HEK293 (cell line): ENCODE measurements at regions not wholly inside any gene's neighbourhood (a gene's known extent, or its start where the extent isn't known, plus 50 kb on each side); places are given as distances from the start of the nearest gene placed in this dataset.

Source experiments
- ZFP41 ChIP-seq: fragments of 450-650 bp; formaldehyde crosslinking; IDR thresholded peaks from 2 replicates; pipeline ENCODE4 v1.5.1; 2016; ENCODE audit warnings: missing biosample characterization, missing genetic modification characterization, borderline replicate concordance
- ZNF10 ChIP-seq: fragments of 450-650 bp; formaldehyde crosslinking; IDR thresholded peaks from 2 replicates; pipeline ENCODE4 v1.5.1; 2017; ENCODE audit warnings: missing biosample characterization, missing genetic modification characterization
- ZNF112 ChIP-seq: fragments of 450-650 bp; formaldehyde crosslinking; IDR thresholded peaks from 2 replicates; pipeline ENCODE4 v1.5.0; 2017; ENCODE audit warnings: missing biosample characterization, missing genetic modification characterization
- ZNF174 ChIP-seq: fragments of 450-650 bp; formaldehyde crosslinking; IDR thresholded peaks from 2 replicates; pipeline ENCODE4 v1.5.0; 2017; ENCODE audit warnings: missing biosample characterization, mild to moderate bottlenecking, missing genetic modification characterization
- ZNF214 ChIP-seq: fragments of 450-650 bp; formaldehyde crosslinking; IDR thresholded peaks from 2 replicates; pipeline ENCODE4 v1.5.1; 2017; ENCODE audit warnings: missing biosample characterization, mild to moderate bottlenecking, missing genetic modification characterization, borderline replicate concordance
- ZNF223 ChIP-seq: fragments of 450-650 bp; formaldehyde crosslinking; IDR thresholded peaks from 2 replicates; pipeline ENCODE4 v1.5.1; 2016; ENCODE audit warnings: missing biosample characterization, missing genetic modification characterization
- ZNF266 ChIP-seq: fragments of 450-650 bp; formaldehyde crosslinking; IDR thresholded peaks from 2 replicates; pipeline ENCODE4 v1.5.1; 2016; ENCODE audit warnings: missing biosample characterization, missing genetic modification characterization, low read depth
- ZNF747 ChIP-seq: fragments of 450-650 bp; formaldehyde crosslinking; IDR thresholded peaks from 2 replicates; pipeline ENCODE4 v1.5.1; 2016; ENCODE audit warnings: missing biosample characterization, missing genetic modification characterization
- TF ChIP-seq, protein P1 (sequence below): fragments of 450-650 bp; formaldehyde crosslinking; IDR thresholded peaks from 2 replicates; pipeline ENCODE4 v1.5.1; 2016; ENCODE audit warnings: missing biosample characterization, missing genetic modification characterization
- TF ChIP-seq, protein P2 (sequence below): fragments of 450-650 bp; formaldehyde crosslinking; IDR thresholded peaks from 2 replicates; pipeline ENCODE4 v1.5.1; 2016; ENCODE audit warnings: missing biosample characterization, missing genetic modification characterization
- TF ChIP-seq, protein P3 (sequence below): fragments of 450-650 bp; formaldehyde crosslinking; IDR thresholded peaks from 2 replicates; pipeline ENCODE4 v1.5.1; 2016; ENCODE audit warnings: missing biosample characterization, missing genetic modification characterization
- TF ChIP-seq, protein P4 (sequence below): fragments of 450-650 bp; formaldehyde crosslinking; IDR thresholded peaks from 2 replicates; pipeline ENCODE4 v1.5.1; 2016; ENCODE audit warnings: missing biosample characterization, missing genetic modification characterization
- TF ChIP-seq, protein P5 (sequence below): fragments of 450-650 bp; formaldehyde crosslinking; IDR thresholded peaks from 2 replicates; pipeline ENCODE4 v1.5.1; 2016; ENCODE audit warnings: missing biosample characterization, missing genetic modification characterization

DNA sequence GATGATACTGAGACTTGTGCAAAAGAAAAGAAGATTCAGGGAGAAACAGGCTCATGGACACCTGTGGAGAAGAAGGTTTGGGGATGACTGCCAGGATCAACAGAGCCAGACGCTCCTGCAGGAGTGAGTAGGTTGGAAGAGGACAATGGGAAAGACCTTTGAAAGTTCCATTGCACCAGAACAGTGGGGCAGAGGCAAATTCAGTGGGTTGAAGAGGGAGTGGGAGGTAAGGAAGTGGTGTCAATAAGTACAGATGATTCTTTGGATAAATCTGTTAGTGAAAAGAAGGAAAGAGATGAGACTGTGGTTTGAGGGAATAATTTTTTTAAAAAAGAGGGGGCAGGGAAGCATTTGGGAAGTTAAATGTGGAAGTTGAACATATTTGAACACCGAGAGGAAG lies 212.8 kb downstream of the SOX9 start:
- TF ChIP-seq, protein P1, sequence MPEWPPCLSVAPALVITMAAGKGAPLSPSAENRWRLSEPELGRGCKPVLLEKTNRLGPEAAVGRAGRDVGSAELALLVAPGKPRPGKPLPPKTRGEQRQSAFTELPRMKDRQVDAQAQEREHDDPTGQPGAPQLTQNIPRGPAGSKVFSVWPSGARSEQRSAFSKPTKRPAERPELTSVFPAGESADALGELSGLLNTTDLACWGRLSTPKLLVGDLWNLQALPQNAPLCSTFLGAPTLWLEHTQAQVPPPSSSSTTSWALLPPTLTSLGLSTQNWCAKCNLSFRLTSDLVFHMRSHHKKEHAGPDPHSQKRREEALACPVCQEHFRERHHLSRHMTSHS (tag by site-specific recombination) = no peak
- TF ChIP-seq ZNF214 (tag by site-specific recombination) = no peak
- TF ChIP-seq, protein P2, sequence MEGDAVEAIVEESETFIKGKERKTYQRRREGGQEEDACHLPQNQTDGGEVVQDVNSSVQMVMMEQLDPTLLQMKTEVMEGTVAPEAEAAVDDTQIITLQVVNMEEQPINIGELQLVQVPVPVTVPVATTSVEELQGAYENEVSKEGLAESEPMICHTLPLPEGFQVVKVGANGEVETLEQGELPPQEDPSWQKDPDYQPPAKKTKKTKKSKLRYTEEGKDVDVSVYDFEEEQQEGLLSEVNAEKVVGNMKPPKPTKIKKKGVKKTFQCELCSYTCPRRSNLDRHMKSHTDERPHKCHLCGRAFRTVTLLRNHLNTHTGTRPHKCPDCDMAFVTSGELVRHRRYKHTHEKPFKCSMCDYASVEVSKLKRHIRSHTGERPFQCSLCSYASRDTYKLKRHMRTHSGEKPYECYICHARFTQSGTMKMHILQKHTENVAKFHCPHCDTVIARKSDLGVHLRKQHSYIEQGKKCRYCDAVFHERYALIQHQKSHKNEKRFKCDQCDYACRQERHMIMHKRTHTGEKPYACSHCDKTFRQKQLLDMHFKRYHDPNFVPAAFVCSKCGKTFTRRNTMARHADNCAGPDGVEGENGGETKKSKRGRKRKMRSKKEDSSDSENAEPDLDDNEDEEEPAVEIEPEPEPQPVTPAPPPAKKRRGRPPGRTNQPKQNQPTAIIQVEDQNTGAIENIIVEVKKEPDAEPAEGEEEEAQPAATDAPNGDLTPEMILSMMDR = no peak
- TF ChIP-seq, protein P3, sequence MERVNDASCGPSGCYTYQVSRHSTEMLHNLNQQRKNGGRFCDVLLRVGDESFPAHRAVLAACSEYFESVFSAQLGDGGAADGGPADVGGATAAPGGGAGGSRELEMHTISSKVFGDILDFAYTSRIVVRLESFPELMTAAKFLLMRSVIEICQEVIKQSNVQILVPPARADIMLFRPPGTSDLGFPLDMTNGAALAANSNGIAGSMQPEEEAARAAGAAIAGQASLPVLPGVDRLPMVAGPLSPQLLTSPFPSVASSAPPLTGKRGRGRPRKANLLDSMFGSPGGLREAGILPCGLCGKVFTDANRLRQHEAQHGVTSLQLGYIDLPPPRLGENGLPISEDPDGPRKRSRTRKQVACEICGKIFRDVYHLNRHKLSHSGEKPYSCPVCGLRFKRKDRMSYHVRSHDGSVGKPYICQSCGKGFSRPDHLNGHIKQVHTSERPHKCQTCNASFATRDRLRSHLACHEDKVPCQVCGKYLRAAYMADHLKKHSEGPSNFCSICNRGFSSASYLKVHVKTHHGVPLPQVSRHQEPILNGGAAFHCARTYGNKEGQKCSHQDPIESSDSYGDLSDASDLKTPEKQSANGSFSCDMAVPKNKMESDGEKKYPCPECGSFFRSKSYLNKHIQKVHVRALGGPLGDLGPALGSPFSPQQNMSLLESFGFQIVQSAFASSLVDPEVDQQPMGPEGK (tag by site-specific recombination) = no peak
- TF ChIP-seq, protein P4, sequence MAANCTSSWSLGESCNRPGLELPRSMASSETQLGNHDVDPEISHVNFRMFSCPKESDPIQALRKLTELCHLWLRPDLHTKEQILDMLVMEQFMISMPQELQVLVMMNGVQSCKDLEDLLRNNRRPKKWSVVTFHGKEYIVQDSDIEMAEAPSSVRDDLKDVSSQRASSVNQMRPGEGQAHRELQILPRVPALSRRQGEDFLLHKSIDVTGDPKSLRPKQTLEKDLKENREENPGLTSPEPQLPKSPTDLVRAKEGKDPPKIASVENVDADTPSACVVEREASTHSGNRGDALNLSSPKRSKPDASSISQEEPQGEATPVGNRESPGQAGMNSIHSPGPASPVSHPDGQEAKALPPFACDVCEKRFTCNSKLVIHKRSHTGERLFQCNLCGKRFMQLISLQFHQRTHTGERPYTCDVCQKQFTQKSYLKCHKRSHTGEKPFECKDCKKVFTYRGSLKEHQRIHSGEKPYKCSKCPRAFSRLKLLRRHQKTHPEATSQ (tag by site-specific recombination) = no peak
- no peak for TF ChIP-seq ZNF10 (tag by site-specific recombination)
- TF ChIP-seq ZNF174 (tag by site-specific recombination) = no peak
- TF ChIP-seq ZNF223 = no peak
- TF ChIP-seq ZNF747 (tag by site-specific recombination) = no peak
- TF ChIP-seq, protein P5, sequence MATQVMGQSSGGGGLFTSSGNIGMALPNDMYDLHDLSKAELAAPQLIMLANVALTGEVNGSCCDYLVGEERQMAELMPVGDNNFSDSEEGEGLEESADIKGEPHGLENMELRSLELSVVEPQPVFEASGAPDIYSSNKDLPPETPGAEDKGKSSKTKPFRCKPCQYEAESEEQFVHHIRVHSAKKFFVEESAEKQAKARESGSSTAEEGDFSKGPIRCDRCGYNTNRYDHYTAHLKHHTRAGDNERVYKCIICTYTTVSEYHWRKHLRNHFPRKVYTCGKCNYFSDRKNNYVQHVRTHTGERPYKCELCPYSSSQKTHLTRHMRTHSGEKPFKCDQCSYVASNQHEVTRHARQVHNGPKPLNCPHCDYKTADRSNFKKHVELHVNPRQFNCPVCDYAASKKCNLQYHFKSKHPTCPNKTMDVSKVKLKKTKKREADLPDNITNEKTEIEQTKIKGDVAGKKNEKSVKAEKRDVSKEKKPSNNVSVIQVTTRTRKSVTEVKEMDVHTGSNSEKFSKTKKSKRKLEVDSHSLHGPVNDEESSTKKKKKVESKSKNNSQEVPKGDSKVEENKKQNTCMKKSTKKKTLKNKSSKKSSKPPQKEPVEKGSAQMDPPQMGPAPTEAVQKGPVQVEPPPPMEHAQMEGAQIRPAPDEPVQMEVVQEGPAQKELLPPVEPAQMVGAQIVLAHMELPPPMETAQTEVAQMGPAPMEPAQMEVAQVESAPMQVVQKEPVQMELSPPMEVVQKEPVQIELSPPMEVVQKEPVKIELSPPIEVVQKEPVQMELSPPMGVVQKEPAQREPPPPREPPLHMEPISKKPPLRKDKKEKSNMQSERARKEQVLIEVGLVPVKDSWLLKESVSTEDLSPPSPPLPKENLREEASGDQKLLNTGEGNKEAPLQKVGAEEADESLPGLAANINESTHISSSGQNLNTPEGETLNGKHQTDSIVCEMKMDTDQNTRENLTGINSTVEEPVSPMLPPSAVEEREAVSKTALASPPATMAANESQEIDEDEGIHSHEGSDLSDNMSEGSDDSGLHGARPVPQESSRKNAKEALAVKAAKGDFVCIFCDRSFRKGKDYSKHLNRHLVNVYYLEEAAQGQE (tag by site-specific recombination) = no peak
- no peak for TF ChIP-seq ZNF112
- TF ChIP-seq ZNF266 = no peak
- no peak for TF ChIP-seq ZFP41 (tag by site-specific recombination)
